ENCODE measurements at regions not wholly inside any gene's neighbourhood (a gene's known extent, or its start where the extent isn't known, plus 50 kb on each side); places are given as distances from the start of the nearest gene placed in this dataset.

DNA sequence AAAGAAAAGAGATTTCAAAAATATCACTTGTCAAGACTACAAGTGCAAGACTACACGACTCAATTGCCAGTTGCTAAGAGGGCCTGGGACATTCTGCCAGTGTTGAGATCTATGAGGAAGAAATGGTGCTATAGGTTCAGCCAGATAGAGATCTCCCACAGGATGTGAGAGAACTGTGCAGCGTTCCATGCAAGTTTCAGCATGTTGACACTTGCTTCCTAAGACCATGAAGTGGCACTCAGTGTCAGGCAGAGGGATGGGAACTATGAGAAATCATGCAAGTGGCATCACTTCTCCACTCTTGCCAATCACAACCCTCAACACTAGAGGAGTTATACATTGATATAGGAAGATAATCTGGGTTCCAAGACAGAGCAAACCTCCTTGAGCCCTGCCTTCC, 210.3 kb downstream of the CHRM2 start:
- TF ChIP-seq, protein P1, sequence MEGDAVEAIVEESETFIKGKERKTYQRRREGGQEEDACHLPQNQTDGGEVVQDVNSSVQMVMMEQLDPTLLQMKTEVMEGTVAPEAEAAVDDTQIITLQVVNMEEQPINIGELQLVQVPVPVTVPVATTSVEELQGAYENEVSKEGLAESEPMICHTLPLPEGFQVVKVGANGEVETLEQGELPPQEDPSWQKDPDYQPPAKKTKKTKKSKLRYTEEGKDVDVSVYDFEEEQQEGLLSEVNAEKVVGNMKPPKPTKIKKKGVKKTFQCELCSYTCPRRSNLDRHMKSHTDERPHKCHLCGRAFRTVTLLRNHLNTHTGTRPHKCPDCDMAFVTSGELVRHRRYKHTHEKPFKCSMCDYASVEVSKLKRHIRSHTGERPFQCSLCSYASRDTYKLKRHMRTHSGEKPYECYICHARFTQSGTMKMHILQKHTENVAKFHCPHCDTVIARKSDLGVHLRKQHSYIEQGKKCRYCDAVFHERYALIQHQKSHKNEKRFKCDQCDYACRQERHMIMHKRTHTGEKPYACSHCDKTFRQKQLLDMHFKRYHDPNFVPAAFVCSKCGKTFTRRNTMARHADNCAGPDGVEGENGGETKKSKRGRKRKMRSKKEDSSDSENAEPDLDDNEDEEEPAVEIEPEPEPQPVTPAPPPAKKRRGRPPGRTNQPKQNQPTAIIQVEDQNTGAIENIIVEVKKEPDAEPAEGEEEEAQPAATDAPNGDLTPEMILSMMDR (IDR thresholded peaks at IDR 0.05) = no peak
- TF ChIP-seq POLR2A (IDR thresholded peaks at IDR 0.05) = no peak

Measured in breast epithelium (tissue), 3 donors.